Effector memory CD8-positive, alpha-beta T cell (primary cell): ENCODE measurements at regions not wholly inside any gene's neighbourhood (a gene's known extent, or its start where the extent isn't known, plus 50 kb on each side); places are given as distances from the start of the nearest gene placed in this dataset.

Source experiments
- ATAC-seq: fragments of 150-1000 bp; cut with Tn5 transposase; replicated peaks from 2 replicates; pipeline ENCODE4 v1.10.0; 2021; ENCODE audit warnings: mild to moderate bottlenecking, moderate library complexity
- DNase-seq, 3 experiments: peaks; one replicate each; pipeline ENCODE4 v3.0.0; 2021
- H3K27ac Mint-ChIP-seq, 2 donors: one replicate each; pipeline ENCODE4 v1.8.0; 2022; ENCODE audit warnings: mild to moderate bottlenecking in 2 of 2, mixed read lengths in 2 of 2, moderate library complexity in 2 of 2
- H3K27me3 Mint-ChIP-seq, 2 donors: one replicate each; pipeline ENCODE4 v1.8.0; 2022; ENCODE audit warnings: mixed read lengths in 2 of 2
- H3K36me3 Mint-ChIP-seq: one replicate; pipeline ENCODE4 v1.8.0; 2022; ENCODE audit warnings: mild to moderate bottlenecking, moderate library complexity, mixed read lengths; ENCODE audit not compliant: insufficient read depth
- H3K4me1 Mint-ChIP-seq, 2 donors: one replicate each; pipeline ENCODE4 v1.8.0; 2022; ENCODE audit warnings: low read depth in 2 of 2, mixed read lengths in 2 of 2
- H3K4me3 Mint-ChIP-seq, 2 donors: one replicate each; pipeline ENCODE4 v1.8.0; 2022; ENCODE audit warnings: mild to moderate bottlenecking in 2 of 2, mixed read lengths in 2 of 2, moderate library complexity in 2 of 2
- H3K9me3 Mint-ChIP-seq, 2 donors: one replicate each; pipeline ENCODE4 v1.8.0; 2022; ENCODE audit warnings: mixed read lengths in 2 of 2

DNA sequence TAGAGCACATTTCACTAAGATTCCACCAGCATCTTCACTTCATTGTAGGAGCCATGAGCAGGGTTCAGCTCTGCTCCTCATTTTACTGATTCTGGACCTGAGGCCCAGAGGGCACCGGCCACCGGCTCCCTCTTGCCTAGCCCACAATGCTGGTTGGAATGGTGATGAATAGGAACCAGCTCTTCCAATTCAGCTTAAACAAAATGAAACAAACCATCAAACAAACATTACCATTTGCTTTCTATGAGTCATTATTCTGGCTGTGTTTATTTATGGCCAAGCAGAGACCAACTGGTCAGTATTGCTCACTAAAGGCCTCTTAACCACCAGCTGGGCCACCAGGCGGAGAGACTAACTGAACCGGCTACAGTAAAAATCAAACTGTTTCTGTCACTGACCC, 176.7 kb downstream of the MTX2 start:
- Mint-ChIP-seq H3K4me3 (no peak overlapping the region), H3K36me3 (no peaks in the 10 kb centered on the region), H3K27me3 (peaks cover 21% of the 10 kb centered on the region in 2 donors), H3K4me1 (peaks cover 2 to 5% of the 10 kb centered on the region in 2 donors), H3K9me3 (no peaks in the 10 kb centered on the region), H3K27ac (no peak overlapping the region)
- DNase-seq: no peak
- ATAC-seq: no peak

DNA sequence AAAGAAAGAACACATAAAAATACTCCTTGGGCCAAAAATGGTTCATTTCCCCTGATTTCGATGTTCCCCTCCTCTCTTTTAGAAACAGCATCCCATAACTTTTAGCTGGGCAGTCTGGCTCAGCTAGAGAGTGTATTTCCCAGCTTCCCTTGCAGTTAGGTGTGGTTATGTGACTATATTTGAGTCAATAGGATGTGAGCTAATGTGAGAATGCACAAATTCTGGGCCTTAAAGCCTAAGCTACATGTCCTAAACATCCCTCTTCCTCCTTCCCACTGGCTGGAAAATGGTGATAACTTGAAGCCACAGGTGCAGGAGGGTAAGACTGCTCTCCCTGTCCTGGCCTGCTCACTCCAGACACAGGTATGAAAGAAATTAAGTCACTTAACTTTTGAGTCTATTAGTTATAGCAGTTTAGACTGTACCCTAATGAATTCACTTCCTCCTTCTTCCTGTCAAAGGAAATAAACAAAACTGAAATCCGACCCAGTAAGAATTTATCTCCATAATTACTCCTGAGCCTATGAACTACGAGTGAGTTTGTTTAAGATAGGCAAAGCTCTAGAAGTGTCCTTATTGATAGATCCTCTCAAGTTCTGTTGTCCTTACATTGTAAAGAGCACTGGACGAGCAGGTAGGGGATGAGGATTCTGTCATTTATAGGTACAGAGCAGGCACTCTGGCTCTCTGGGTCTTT, 177.6 kb downstream of the MTX2 start:
- DNase-seq: no peak
- peak overlapping the region; percentile 27 to 46 for H3K27ac Mint-ChIP-seq
- no peaks in the 10 kb centered on the region for H3K9me3 Mint-ChIP-seq
- no peak for ATAC-seq
- no peak overlapping the region for H3K4me3 Mint-ChIP-seq
- H3K27me3 Mint-ChIP-seq: peaks cover 14 to 18% of the 10 kb centered on the region in 2 donors
- H3K4me1 Mint-ChIP-seq: peaks cover 2 to 5% of the 10 kb centered on the region in 2 donors
- no peaks in the 10 kb centered on the region for H3K36me3 Mint-ChIP-seq

DNA sequence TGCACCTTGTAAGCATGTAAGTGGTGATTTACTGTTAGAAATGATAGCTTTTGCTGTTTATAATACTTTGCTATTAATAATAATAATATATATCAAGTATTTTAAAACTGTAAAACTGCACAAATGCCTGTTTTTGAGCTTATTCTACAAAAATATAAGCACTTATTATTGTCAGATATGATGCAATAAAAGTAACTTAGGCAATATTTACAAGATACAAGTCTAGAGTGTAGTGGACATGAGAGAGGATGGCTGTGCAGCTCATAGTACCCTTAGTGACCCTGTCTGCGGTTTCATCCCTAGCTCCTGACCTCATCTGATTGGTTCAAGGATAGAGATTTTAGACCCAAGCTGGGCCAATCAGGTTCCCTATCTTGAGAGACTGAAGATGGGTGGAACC, 178.4 kb downstream of the MTX2 start:
- peaks cover 7 to 19% of the 10 kb centered on the region in 2 donors for H3K27me3 Mint-ChIP-seq
- no peak overlapping the region for H3K4me3 Mint-ChIP-seq
- no peaks in the 10 kb centered on the region for H3K36me3 Mint-ChIP-seq
- peaks cover 2 to 5% of the 10 kb centered on the region in 2 donors for H3K4me1 Mint-ChIP-seq
- H3K9me3 Mint-ChIP-seq: no peaks in the 10 kb centered on the region
- no peak for ATAC-seq
- no peak overlapping the region for H3K27ac Mint-ChIP-seq
- DNase-seq: no peak

DNA sequence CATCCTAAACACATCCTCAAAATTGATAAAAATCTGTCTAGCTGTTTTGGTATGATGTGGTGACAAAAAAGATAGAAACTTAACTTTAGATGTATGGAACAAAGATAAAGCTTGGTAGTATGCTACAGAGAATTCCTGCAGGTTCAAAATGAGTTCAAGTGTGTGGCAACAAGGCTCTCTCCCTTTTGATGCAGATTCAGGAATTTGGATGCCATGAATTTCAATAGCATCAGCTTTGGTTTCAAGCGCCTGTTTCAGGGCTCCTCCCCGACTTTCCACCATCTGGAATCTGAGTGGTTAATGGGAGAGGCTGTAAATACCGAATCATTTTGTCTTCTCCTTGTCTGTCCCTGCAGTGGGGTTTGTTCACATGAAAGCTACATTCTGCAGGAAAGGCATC, 180.6 kb downstream of the MTX2 start:
- no peak for ATAC-seq
- Mint-ChIP-seq H3K27ac (no peak overlapping the region), H3K4me3 (no peak overlapping the region), H3K4me1 (peaks cover 2 to 5% of the 10 kb centered on the region in 2 donors), H3K9me3 (no peaks in the 10 kb centered on the region), H3K36me3 (no peaks in the 10 kb centered on the region), H3K27me3 (peaks cover 15 to 26% of the 10 kb centered on the region in 2 donors)
- no peak for DNase-seq

DNA sequence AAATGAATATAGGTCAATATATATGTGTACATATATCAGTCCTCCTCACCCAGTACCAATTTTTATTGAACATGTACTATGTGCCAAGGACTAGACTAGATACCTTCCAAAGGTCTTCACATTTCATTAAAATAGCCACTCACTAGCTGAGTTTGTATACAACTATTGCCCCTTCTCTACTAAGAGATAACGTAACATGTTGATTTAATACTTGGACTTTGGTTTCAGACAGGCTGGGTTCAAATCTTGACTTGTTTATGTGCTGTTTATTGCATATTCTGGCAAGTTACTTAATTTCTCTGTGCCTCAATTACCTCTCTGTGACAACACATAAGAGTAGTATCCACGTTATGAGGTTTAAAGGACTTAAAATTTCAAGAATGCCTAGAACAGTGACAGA, 184.5 kb downstream of the MTX2 start:
- no peaks in the 10 kb centered on the region for H3K4me1 Mint-ChIP-seq
- H3K27ac Mint-ChIP-seq: no peak overlapping the region
- no peak for ATAC-seq
- no peaks in the 10 kb centered on the region for H3K9me3 Mint-ChIP-seq
- peaks cover 25 to 46% of the 10 kb centered on the region in 2 donors for H3K27me3 Mint-ChIP-seq
- H3K36me3 Mint-ChIP-seq: no peaks in the 10 kb centered on the region
- H3K4me3 Mint-ChIP-seq: no peak overlapping the region
- no peak for DNase-seq

DNA sequence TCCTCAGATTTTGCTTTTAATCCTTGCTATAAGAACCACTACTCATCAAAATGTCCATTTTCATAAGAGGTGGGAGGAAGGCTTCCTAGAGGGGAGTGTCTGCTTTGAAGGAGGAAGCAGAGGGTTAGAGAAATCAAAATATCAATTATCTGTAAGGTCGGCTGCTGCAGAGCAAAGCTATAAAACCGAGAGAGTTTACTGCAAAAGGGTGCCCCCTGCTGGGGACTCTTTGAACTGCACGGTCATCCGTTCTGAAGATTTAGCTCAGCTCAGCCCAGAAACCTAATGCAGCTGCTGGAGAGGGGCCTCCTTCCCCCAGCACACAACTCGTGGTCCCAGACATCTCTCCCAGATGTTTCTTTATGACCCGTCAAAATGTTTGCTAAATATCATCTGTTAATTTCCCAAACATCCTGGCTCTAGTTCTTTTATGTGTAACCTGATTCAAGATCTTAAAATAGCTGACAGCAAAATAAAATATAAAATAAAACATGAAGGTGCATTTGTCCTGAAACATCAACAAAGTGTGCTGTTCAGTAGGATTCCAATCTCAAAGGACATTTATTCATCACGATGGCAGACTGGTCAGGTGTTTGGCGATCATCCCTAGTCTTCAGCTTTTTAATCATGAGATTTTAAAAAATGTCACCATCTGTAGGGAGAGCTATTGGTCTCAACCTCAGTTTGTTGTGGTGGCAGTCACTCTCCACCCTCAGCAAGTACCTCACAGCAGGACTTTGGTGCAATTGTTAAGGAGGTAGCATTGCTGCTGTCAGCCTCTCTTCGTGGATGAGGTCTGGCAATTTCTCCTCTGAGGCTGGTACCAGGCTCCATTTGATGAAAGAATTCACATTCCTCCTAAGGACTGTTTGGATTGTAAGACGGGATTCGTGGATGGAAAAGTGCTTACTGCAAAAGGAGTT, 185.9 kb downstream of the MTX2 start:
- Mint-ChIP-seq H3K36me3 (no peaks in the 10 kb centered on the region), H3K4me1 (no peaks in the 10 kb centered on the region), H3K27me3 (peaks cover 33 to 56% of the 10 kb centered on the region in 2 donors), H3K9me3 (no peaks in the 10 kb centered on the region), H3K4me3 (no peak overlapping the region), H3K27ac (no peak overlapping the region)
- DNase-seq (peak; percentile 75 to 81 (median 75)), ATAC-seq (peak; percentile 87)

DNA sequence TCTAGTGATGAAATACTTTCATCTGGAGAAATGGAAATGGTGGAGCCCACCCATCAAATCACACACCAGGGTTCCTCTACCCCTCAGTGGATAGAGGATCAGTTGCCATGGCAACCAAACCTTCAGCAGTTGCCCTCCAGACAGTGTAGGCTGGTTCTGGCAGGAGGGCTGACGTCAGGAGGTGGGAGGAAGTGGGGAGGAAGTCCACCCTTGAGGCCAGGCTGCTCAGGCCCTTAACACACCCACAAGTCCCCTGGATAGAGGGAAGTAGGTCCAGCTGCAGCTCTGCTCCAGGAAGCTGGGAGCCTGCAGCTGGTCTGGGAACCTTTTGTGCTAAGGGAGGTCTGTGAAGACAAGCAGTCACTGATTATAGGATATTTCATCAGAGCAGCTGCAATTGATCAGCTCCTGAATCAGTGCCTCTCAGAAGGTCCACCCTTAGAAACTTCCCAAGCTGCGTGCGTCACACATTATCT, 186.6 kb downstream of the MTX2 start:
- Mint-ChIP-seq H3K4me1 (no peaks in the 10 kb centered on the region), H3K4me3 (no peak overlapping the region), H3K9me3 (no peaks in the 10 kb centered on the region), H3K27ac (no peak overlapping the region), H3K27me3 (peaks cover 33 to 56% of the 10 kb centered on the region in 2 donors), H3K36me3 (no peaks in the 10 kb centered on the region)
- DNase-seq: no peak
- ATAC-seq: no peak

DNA sequence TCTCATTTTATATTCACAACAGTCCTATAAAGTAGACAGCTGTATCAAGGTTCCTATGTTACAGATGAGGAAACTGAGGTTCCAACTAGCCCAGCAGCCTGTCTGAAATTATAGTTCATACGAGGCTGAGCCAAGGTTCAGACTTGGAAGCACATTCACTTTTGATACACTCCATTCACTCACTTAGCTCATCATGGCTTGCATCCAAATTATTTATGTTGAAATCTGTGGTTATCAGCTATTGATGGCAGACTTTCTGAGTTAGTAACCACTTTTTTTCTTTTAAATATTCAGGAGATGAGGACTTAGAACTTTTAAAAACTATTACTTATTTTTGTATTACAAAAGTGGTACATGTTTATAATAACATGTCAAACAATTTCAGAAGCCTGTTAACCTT, 188.2 kb downstream of the MTX2 start:
- H3K9me3 Mint-ChIP-seq: no peaks in the 10 kb centered on the region
- H3K27me3 Mint-ChIP-seq: peaks cover 39 to 58% of the 10 kb centered on the region in 2 donors
- no peak overlapping the region for H3K4me3 Mint-ChIP-seq
- no peaks in the 10 kb centered on the region for H3K36me3 Mint-ChIP-seq
- H3K27ac Mint-ChIP-seq: no peak overlapping the region
- no peaks in the 10 kb centered on the region for H3K4me1 Mint-ChIP-seq
- ATAC-seq (no peak), DNase-seq (no peak)

DNA sequence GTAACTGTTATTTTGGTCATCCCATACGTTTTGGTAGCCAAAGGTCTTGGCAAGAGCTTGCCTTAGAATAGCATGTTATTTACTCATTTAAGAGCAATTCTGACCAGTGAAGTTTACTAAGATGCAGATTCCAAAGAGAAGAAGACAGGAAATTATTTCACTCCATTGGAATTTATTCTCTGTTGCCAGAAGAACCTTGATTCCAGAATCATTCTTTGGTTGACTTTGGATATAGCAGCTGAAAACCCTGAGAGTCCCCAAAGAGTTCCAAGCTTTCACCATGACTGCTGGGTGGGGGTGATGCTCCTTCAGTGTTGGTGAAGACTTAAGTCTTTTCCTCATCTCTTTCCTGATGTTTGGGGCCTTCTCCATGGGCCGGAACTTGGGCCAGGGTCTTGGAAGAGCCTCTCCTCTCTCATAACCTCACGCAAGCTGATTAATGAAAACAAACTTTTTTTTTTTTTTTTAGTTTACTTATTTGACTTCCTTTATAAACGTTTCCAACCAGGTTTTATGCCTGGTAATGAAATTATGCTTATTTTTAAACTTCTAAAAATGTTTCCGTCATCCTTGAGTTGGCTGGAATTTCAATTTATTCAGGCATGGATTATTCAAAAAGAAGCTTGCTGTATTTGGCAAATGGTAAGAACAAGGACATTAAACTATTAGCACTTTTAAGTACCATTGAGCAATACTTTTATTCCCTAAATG, 192.0 kb downstream of the MTX2 start:
- Mint-ChIP-seq H3K27ac (no peak overlapping the region), H3K27me3 (peaks cover 52 to 74% of the 10 kb centered on the region in 2 donors), H3K4me3 (no peak overlapping the region), H3K9me3 (no peaks in the 10 kb centered on the region), H3K4me1 (no peaks in the 10 kb centered on the region), H3K36me3 (no peaks in the 10 kb centered on the region)
- DNase-seq: no peak
- no peak for ATAC-seq

DNA sequence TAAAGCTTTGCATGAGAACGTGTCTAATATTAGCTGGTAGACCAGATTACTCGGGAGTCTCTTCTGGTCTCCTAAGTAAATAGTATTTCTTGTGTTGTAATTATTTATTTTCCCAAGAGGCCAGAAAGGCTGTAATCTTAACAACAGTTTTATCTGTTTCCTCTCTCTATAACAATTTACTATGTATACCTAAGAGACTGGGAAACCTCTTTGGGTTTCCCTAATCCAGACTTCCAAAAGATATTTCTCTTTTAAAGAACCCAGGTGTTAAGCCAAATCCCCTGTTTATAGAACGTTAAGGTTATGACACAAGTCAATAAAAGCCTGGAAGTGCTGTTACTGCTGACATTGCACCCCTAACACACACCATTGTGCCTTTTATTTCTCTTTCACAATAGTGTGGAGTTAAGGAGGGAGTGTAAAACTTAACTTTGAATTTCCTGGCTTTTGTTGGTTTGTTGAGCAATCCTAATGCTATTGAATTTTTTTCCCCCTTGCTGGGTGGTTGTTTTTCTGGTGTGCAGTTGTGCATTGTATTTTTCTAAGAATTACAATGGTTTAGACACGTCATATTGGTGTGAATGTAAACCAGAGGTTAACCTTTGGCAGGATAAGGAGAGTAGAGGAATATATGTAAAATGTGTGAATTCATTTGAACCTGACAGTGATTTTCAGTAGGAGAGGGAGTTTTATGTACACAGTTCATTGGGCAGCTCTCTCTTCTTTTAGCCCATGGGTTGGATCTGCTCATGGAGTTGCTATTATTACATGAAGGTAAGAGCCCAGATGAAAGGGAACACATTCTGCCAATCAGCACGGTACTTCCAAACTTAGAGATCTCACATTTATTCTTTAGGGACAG, 192.8 kb downstream of the MTX2 start:
- no peak overlapping the region for H3K4me3 Mint-ChIP-seq
- H3K9me3 Mint-ChIP-seq: no peaks in the 10 kb centered on the region
- no peak for ATAC-seq
- H3K27ac Mint-ChIP-seq: no peak overlapping the region
- no peak for DNase-seq
- no peaks in the 10 kb centered on the region for H3K4me1 Mint-ChIP-seq
- no peaks in the 10 kb centered on the region for H3K36me3 Mint-ChIP-seq
- peaks cover 55 to 77% of the 10 kb centered on the region in 2 donors for H3K27me3 Mint-ChIP-seq

DNA sequence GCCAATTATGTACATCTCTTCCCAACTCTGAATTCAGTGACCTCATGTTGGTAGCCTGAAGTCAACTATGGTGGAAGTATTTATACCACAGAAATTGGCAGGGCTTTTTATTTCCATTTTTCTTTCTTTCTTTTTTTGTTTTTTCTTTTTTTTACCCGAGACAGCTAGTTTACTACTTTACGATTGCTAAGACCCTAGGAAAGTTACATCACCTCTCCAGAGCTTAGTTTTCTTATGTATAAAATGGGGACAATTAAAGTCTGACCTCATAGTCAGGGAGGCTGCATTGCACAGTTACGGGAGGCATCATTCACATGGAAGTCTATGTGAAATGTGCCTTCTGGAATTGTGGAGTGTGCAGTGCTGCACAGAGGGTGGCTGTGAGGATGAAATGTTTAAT, 194.3 kb downstream of the MTX2 start:
- Mint-ChIP-seq H3K9me3 (no peaks in the 10 kb centered on the region), H3K36me3 (no peaks in the 10 kb centered on the region), H3K4me1 (no peaks in the 10 kb centered on the region), H3K27ac (no peak overlapping the region), H3K4me3 (no peak overlapping the region), H3K27me3 (peaks cover 48 to 76% of the 10 kb centered on the region in 2 donors)
- DNase-seq (no peak), ATAC-seq (no peak)

DNA sequence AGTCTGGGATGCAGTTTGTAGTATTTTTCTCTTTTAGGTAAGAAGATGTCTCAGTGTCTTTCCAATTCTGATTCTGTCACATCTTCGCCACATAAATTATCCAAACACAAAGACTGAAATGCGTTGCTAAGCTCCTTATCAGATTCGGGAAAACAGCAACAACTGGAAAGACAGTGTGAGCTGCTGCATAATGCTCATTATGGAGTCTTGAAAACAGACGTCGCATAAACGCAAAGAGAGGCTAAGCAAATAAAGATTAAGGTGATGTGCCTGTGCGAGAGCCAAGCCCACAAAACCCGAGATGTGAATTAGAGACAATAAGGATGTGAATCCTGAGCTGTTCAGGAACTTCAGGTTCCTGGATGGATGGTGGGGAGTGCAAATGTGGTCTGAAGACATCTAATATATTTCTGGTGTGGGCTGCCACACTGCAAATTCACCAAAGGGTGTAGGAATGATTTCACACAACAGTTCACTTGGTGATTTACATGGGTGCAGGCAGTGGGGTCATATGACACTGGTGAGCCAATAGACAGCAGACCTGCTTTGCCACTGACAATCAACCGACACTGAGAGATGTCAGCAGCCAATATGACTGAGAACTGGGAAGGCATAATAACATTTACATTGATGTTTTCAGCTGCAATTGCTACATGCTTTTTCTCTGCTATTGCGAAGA, 195.8 kb downstream of the MTX2 start:
- Mint-ChIP-seq H3K4me3 (no peak overlapping the region), H3K9me3 (no peaks in the 10 kb centered on the region), H3K4me1 (no peaks in the 10 kb centered on the region), H3K27me3 (peaks cover 44 to 64% of the 10 kb centered on the region in 2 donors), H3K27ac (no peak overlapping the region), H3K36me3 (no peaks in the 10 kb centered on the region)
- DNase-seq: no peak
- ATAC-seq: no peak
